ENCODE measurements at regions not wholly inside any gene's neighbourhood (a gene's known extent, or its start where the extent isn't known, plus 50 kb on each side); places are given as distances from the start of the nearest gene placed in this dataset.

DNA sequence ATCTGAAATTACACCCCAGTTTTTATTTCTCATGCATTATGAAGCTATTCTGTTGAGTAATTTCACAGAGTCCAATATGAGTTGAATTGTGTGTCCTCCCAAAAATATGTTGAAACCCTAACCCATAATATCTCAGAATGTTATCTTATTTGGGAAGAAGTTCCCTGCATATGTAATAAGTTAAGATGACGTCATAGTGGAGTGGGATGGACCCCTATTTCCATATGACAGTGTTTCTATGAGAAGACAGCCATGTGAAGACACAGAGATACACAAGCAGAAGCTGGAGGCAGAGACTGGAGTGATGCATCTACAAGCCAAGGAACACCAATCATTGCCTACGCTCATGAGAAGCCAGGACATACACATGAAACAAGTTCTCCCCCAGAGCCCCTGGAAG is 81.3 kb downstream of the RFPL4B start:
- TF ChIP-seq, protein P1, sequence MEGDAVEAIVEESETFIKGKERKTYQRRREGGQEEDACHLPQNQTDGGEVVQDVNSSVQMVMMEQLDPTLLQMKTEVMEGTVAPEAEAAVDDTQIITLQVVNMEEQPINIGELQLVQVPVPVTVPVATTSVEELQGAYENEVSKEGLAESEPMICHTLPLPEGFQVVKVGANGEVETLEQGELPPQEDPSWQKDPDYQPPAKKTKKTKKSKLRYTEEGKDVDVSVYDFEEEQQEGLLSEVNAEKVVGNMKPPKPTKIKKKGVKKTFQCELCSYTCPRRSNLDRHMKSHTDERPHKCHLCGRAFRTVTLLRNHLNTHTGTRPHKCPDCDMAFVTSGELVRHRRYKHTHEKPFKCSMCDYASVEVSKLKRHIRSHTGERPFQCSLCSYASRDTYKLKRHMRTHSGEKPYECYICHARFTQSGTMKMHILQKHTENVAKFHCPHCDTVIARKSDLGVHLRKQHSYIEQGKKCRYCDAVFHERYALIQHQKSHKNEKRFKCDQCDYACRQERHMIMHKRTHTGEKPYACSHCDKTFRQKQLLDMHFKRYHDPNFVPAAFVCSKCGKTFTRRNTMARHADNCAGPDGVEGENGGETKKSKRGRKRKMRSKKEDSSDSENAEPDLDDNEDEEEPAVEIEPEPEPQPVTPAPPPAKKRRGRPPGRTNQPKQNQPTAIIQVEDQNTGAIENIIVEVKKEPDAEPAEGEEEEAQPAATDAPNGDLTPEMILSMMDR (IDR thresholded peaks at IDR 0.05), result no peak
- TF ChIP-seq POLR2A (IDR thresholded peaks at IDR 0.05) (no peak), EP300 (IDR thresholded peaks at IDR 0.05) (no peak)
